CD4-positive, alpha-beta T cell treated with Interleukin-6 at 100 ng/mL for 8 hours (primary cell): ENCODE measurements at regions not wholly inside any gene's neighbourhood (a gene's known extent, or its start where the extent isn't known, plus 50 kb on each side); places are given as distances from the start of the nearest gene placed in this dataset.

Source experiments
- DNase-seq: peaks from one replicate; pipeline ENCODE4 v3.0.0-alpha.2; 2020; ENCODE audit warnings: mixed read lengths, low spot score

GRCh38 chr18:75531851-75532459 is 104.5 kb upstream of the SMIM21 start:
- no peak for DNase-seq

- DNase-seq: no peak
These were observed 103.8 kb upstream of the SMIM21 start for GRCh38 chr18:75531212-75531850.

GRCh38 chr18:75530566-75531211 is 103.2 kb upstream of the SMIM21 start:
- DNase-seq: no peak

DNA sequence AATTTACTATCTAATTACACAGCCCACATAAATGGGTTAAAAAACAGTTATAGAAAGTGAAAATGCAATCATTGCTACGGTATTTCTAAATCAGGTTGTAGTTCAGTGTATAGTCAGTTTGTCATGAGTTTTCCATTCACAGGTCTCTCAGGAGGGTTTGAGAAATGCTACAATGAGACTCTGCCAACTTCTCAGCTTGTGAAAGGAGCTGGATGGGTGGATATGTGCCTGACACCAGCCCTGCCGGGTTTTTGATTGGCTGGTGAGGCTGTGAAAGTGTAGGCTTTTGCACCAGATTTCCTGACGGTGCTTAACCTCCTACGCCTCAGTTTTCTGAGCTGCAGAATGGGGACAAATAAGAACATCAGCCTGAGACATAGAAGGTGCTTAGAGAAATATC is 102.6 kb upstream of the SMIM21 start:
- DNase-seq: no peak

DNA sequence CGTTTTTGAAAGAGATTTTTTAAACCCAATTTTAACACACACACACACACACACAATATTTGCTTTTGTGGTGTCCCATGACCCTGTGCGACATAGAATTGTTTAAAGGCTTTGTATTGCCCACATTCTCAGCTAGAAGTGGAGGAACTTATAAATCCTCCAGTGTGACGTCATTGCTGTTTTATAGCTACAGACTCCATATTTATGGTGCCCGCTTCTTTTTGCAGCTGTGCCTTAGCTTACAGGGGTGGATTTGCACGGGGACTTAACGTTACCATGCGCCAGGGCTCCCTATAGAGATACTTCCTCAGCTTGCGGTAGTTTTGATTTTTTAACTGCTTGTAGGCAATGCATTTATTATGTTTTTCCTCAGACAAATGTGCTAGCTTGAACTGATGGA is 101.9 kb upstream of the SMIM21 start:
- no peak for DNase-seq

GRCh38 chr18:75527848-75528685 is 100.6 kb upstream of the SMIM21 start:
- no peak for DNase-seq

DNA sequence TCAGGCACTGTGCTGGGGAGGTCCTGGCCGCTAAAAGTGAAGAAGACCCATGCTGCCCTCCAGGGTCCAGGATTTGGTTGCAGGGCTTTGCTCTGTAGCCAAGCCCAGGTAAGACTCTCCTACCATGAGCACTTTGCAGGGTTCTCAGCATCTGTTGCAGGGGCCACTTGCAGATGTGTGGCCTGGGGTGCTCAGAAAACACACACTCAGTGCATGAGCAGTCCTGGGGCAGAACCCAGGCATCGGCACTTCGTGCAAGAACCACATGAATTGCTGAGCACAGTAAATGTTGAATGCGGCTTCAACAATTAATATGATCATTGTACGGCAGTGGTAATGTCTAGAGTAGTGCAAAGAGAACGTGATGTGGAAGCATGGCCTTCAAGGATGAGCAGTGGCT is 98.5 kb upstream of the SMIM21 start:
- DNase-seq: no peak

DNA sequence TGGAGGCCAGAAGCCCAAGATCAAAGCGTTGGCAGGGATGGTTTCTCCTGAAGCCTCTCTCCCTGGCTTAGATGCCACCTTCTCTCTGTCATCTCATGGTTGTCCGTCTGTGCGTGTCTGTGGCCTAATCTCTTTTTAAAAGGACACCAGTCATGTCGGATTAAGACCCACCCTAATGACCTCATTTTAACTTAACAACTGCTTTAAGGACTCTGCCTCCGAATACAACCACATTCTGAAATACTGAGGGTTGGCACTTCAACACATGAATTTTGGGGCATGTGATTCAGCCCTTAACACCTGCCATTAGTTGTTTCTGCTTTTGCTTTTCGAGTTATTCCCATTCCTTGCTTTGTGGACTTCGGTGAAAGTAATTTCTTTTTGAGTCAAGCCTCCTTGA is 97.8 kb upstream of the SMIM21 start:
- DNase-seq: no peak

DNA sequence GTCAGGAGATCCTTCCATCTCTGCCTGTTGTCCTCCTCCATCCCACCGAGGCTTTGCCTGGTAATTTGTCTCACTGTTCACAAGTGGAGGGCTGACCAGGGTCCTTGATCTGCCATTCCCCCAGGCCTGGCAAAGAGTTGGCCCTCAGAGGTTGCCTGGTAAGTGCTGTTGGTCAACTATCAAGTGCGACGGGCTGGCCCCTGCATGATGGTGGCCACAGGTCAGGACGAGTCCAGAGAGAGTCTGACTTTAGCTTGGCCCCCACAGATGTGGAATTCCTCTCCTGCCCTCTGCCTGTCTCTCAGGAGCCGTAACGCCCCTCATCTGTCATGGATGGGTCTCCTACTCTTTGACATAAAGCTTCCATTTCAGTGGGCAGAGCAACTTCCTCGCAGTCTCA is 97.3 kb upstream of the SMIM21 start:
- no peak for DNase-seq

GRCh38 chr18:75524181-75524580 is 96.7 kb upstream of the SMIM21 start:
- no peak for DNase-seq

- no peak for DNase-seq
These were observed 94.3 kb upstream of the SMIM21 start for GRCh38 chr18:75521816-75522215.

GRCh38 chr18:75518007-75518406 is 90.5 kb upstream of the SMIM21 start:
- no peak for DNase-seq

DNA sequence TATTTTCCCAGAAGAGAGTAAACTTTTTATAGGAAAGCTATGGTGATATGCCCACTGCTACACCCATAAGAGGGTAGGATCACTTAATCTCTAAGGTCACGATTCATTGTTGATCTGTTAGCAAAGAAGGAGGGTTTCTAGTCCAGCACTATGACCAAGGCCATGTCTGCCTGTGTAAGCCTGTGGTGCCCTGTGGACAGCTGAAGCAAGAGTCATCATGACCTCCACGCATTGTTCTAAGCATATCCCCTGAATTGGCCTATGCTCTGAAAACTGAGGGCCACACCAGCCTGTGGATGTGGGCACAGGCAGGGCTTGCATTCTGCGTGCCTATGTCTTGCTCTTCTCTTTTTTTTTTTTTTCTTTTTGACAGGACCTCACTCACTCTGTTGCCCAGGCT is 89.8 kb upstream of the SMIM21 start:
- no peak for DNase-seq

GRCh38 chr18:75507636-75508035 is 80.1 kb upstream of the SMIM21 start:
- DNase-seq: no peak

- DNase-seq: no peak
These were observed 79.4 kb upstream of the SMIM21 start for GRCh38 chr18:75506913-75507312.

- DNase-seq: no peak
These were observed 77.0 kb upstream of the SMIM21 start for GRCh38 chr18:75504469-75504868.

- no peak for DNase-seq
These were observed 76.1 kb upstream of the SMIM21 start for GRCh38 chr18:75503615-75504014.

- no peak for DNase-seq
These were observed 74.8 kb upstream of the SMIM21 start for GRCh38 chr18:75502286-75502685.

- no peak for DNase-seq
These were observed 73.0 kb upstream of the SMIM21 start for GRCh38 chr18:75500545-75500944.

DNA sequence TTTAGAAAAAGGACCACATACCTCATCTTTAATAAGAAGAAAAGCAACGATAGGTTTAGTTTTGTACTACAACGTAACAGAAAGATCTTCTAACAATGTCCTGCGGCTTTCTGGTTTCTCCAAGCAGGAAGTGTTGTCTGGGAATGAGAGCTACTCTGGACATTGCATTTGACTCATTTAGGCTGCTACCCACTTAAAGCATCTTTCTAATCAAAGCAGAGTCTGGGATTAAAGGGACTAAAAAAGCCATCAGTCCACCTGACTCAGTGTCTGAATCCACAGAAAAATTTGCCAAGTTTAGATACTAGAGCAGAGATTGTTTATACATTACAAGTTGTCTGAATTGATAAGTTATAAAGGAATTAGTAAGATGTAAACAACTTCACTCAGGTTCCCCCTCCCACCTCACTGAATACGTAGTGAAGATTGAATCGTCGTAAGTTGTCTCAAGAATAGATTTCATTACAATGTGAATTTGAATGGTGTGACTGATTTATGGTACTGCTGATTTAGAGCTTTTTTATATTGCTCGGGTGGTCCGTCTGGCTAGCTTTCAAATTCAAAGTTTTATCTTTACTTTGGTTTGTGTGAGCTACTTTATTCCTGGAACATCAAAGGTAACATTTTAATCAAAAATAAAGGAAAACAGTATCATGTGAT is 70.2 kb upstream of the SMIM21 start:
- no peak for DNase-seq

DNA sequence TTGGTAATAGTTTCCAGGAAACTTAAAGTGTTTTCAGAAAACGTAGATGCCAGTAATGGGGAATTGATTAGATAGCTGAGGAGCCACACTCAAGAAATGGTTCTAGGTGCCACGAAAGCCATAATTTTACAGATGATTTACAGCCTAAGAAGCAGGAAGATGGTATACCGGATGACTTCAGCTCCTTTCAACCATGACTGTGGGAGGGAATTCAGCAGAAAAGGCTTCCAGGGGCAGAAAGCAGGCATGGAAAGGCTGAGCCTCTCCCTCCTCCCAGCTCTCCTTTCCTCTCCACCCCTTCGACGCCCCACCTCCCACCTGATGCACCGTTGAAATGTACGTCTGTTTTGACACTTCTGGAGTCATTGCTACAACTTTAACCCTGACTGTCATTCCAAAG is 68.6 kb upstream of the SMIM21 start:
- no peak for DNase-seq

DNA sequence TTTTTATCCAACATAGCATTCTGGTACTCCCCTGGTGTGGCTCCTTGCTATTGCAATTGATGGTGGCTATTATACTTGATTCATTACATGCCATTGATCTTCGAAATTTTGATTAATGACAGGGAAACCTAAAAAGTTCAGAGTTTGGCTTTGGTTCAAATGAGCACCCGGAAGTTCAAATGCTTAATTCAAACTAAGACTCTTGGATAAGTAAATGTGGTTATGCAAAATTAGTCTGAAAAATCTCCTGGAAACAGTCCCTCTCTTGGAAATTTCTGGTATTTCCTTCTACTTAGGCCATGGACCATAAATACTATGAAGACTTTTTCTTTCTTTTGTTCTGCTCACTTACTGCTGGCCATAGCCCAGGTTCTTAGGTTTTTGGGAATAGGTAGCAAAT is 65.3 kb upstream of the SMIM21 start:
- no peak for DNase-seq
